MCF 10A (cell line): ENCODE measurements at regions not wholly inside any gene's neighbourhood (a gene's known extent, or its start where the extent isn't known, plus 50 kb on each side); places are given as distances from the start of the nearest gene placed in this dataset.
"Not testable (repeated sequence)": the region's sequence is repeated elsewhere in the genome, so short reads cannot be mapped to it uniquely, and the experiment has no call there.

Source experiments
- BruUV-seq: library from RNA; stranded (reverse); fragments of 400-500 nt; replicated peaks from 2 replicates; lab custom pipeline; 2021; lab: Mats Ljungman, UMichigan
- CTCF ChIA-PET: fragments of 300-600 bp; sonication (Branson Sonifier 250); formaldehyde crosslinking; extraction: SDS; loops from one replicate; lab custom pipeline; 2021; ENCODE audit warnings: antibody characterized with exemption, inconsistent platforms; lab: Yijun Ruan, JAX
- POLR2A ChIA-PET: fragments of 300-600, 350-650 bp; sonication (Branson Sonifier 250); formaldehyde crosslinking; extraction: SDS; loops from one replicate; lab custom pipeline; 2020; ENCODE audit warnings: antibody characterized with exemption, inconsistent platforms; lab: Yijun Ruan, JAX
- DNase-seq: peaks from one replicate; pipeline ENCODE4 v3.0.0-alpha.2; 2018; ENCODE audit not compliant: unreplicated experiment
- H3K27ac Mint-ChIP-seq: one replicate; pipeline ENCODE4 v1.8.0; 2022; ENCODE audit warnings: mild to moderate bottlenecking, low read depth, mixed read lengths; ENCODE audit not compliant: unreplicated experiment
- H3K27me3 Mint-ChIP-seq: one replicate; pipeline ENCODE4 v1.8.0; 2022; ENCODE audit warnings: mixed read lengths; ENCODE audit not compliant: insufficient read depth, unreplicated experiment
- H3K36me3 Mint-ChIP-seq: one replicate; pipeline ENCODE4 v1.8.0; 2022; ENCODE audit warnings: mild to moderate bottlenecking, moderate library complexity, mixed read lengths; ENCODE audit not compliant: insufficient read depth, unreplicated experiment
- H3K4me1 Mint-ChIP-seq: one replicate; pipeline ENCODE4 v1.8.0; 2022; ENCODE audit warnings: mixed read lengths; ENCODE audit not compliant: insufficient read depth, unreplicated experiment
- H3K4me3 Mint-ChIP-seq: one replicate; pipeline ENCODE4 v1.8.0; 2022; ENCODE audit warnings: mild to moderate bottlenecking, moderate library complexity, mixed read lengths; ENCODE audit not compliant: unreplicated experiment
- H3K9me3 Mint-ChIP-seq: one replicate; pipeline ENCODE4 v1.8.0; 2022; ENCODE audit warnings: mixed read lengths; ENCODE audit not compliant: unreplicated experiment
- CTCF ChIP-seq: fragments of 200-600 bp; IDR thresholded peaks from one replicate; pipeline ENCODE4 v1.8.0; 2022; ENCODE audit warnings: antibody characterized with exemption, mild to moderate bottlenecking; ENCODE audit not compliant: unreplicated experiment
- intact Hi-C: fragments of 100-400 bp; cut with micrococcal nuclease; formaldehyde crosslinking; loops from 2 replicates; pipeline ENCODE4 v1.14.1; 2022

GRCh38 chr4:53704329-53704728, 113.0 kb upstream of the LNX1 start:
- no TSS peak for BruUV-seq
- Mint-ChIP-seq H3K36me3 (no peaks in the 10 kb centered on the region), H3K27ac (no peak overlapping the region), H3K27me3 (no peaks in the 10 kb centered on the region), H3K9me3 (no peaks in the 10 kb centered on the region), H3K4me1 (peaks cover 18% of the 10 kb centered on the region), H3K4me3 (no peak overlapping the region)
- no peak for DNase-seq
- intact Hi-C loops: no loop called here
- ChIA-PET CTCF (interaction anchor here (0.7 kb wide), 1 partner anchor 162 kb away, joined by 3 read pairs; no protein-coding TSS in a partner anchor), POLR2A (interaction anchor here (1.1 kb wide), 1 partner anchor 38 kb away, joined by 3 read pairs; no protein-coding TSS in a partner anchor)
- no peak for TF ChIP-seq CTCF

GRCh38 chr4:53703267-53703655, 112.0 kb upstream of the LNX1 start:
- intact Hi-C loops: loop anchor here (2.0 kb wide), 2 partner anchors 212 to 390 kb away; no protein-coding TSS in a partner anchor
- no peaks in the 10 kb centered on the region for H3K36me3 Mint-ChIP-seq
- peaks cover 18% of the 10 kb centered on the region for H3K4me1 Mint-ChIP-seq
- ChIA-PET CTCF (interaction anchor here (0.6 to 1.7 kb wide), 10 partner anchors 8 to 799 kb away, joined by 3 to 5 read pairs (median 4); no protein-coding TSS in a partner anchor), POLR2A (interaction anchor here (0.7 to 1.5 kb wide), 5 partner anchors 39 to 363 kb away, joined by 3 to 5 read pairs (median 3); no protein-coding TSS in a partner anchor)
- TF ChIP-seq CTCF: no peak
- no peaks in the 10 kb centered on the region for H3K27me3 Mint-ChIP-seq
- BruUV-seq: no TSS peak
- H3K9me3 Mint-ChIP-seq: no peaks in the 10 kb centered on the region
- H3K4me3 Mint-ChIP-seq: peak overlapping the region; percentile 56
- DNase-seq: no peak
- H3K27ac Mint-ChIP-seq: peak overlapping the region; percentile 80

GRCh38 chr4:53702334-53703266, 111.3 kb upstream of the LNX1 start:
- H3K9me3 Mint-ChIP-seq: no peaks in the 10 kb centered on the region
- TF ChIP-seq CTCF: no peak
- no peaks in the 10 kb centered on the region for H3K27me3 Mint-ChIP-seq
- DNase-seq: peak; percentile 92
- ChIA-PET CTCF (interaction anchor here (0.5 to 1.7 kb wide), 17 partner anchors 8 to 799 kb away, joined by 3 to 5 read pairs (median 3); no protein-coding TSS in a partner anchor), POLR2A (interaction anchor here (0.7 to 1.5 kb wide), 5 partner anchors 86 to 364 kb away, joined by 3 to 5 read pairs (median 3); no protein-coding TSS in a partner anchor)
- no peaks in the 10 kb centered on the region for H3K36me3 Mint-ChIP-seq
- peak overlapping the region; percentile 56 for H3K4me3 Mint-ChIP-seq
- intact Hi-C loops: loop anchor here (2.0 kb wide), 2 partner anchors 212 to 390 kb away; no protein-coding TSS in a partner anchor
- H3K27ac Mint-ChIP-seq: peak overlapping the region; percentile 80
- BruUV-seq: no TSS peak
- peaks cover 18% of the 10 kb centered on the region for H3K4me1 Mint-ChIP-seq

- BruUV-seq, H3K9me3 Mint-ChIP-seq, H3K27ac Mint-ChIP-seq, H3K27me3 Mint-ChIP-seq, intact Hi-C loops, POLR2A ChIA-PET, H3K36me3 Mint-ChIP-seq, H3K4me3 Mint-ChIP-seq, DNase-seq: not testable (repeated sequence)
- CTCF ChIA-PET: interaction anchor here (1.1 kb wide), 2 partner anchors 40 to 229 kb away, joined by 3 read pairs; no protein-coding TSS in a partner anchor
- H3K4me1 Mint-ChIP-seq: peaks cover 18% of the 10 kb centered on the region
Measured at GRCh38 chr4:53701260-53701659, 110.0 kb upstream of the LNX1 start.

GRCh38 chr4:53699310-53699709, 108.0 kb upstream of the LNX1 start:
- CTCF ChIA-PET: interaction anchor here (0.6 to 0.9 kb wide), 3 partner anchors 13 to 526 kb away, joined by 3 to 4 read pairs (median 3); no protein-coding TSS in a partner anchor
- DNase-seq, H3K27me3 Mint-ChIP-seq, H3K4me3 Mint-ChIP-seq, POLR2A ChIA-PET, intact Hi-C loops, H3K36me3 Mint-ChIP-seq, H3K9me3 Mint-ChIP-seq, BruUV-seq, H3K27ac Mint-ChIP-seq: not testable (repeated sequence)
- peaks cover 18% of the 10 kb centered on the region for H3K4me1 Mint-ChIP-seq
